ENCODE measurements at regions not wholly inside any gene's neighbourhood (a gene's known extent, or its start where the extent isn't known, plus 50 kb on each side); places are given as distances from the start of the nearest gene placed in this dataset.

- Mint-ChIP-seq H3K27ac (no peak overlapping the region), H3K27me3 (peaks cover 0 to 3% of the 10 kb centered on the region in 2 donors), H3K36me3 (no peaks in the 10 kb centered on the region), H3K9me3 (peaks cover 0 to 7% (median 0%) of the 10 kb centered on the region in 3 donors), H3K4me1 (no peaks in the 10 kb centered on the region), H3K4me3 (no peak overlapping the region)
- no peak overlapping the region for H3K4me3 ChIP-seq (ENCODE audit: control insufficient read depth in 1 of 2, extremely low read depth in 1 of 2, low read length in 1 of 2)
- no peaks in the 10 kb centered on the region for H3K36me3 ChIP-seq (ENCODE audit: control insufficient read depth in 2 of 2, extremely low read depth in 1 of 2, insufficient read depth in 1 of 2, low read length in 1 of 2)
- no peaks in the 10 kb centered on the region for H3K4me1 ChIP-seq (ENCODE audit: control insufficient read depth in 1 of 2, extremely low read depth in 1 of 2, insufficient read depth in 2 of 2, low read length in 2 of 2)
- ATAC-seq (replicated peaks in 1 of 4), result no peak
- POLR2A ChIA-PET, result no interaction called here
- DNase-seq, result no peak
- no CpG with 5 or more reads among the region's 3 CpGs for WGBS (ENCODE audit: insufficient coverage)
- CTCF ChIA-PET, result no interaction called here
- H3K9me3 ChIP-seq, result no peaks in the 10 kb centered on the region
- H3K27ac ChIP-seq (ENCODE audit: low read length), result no peak overlapping the region
- no peaks in the 10 kb centered on the region for H3K27me3 ChIP-seq (replicated peaks in 1 of 2; ENCODE audit: control insufficient read depth in 2 of 2, extremely low read depth in 1 of 2, insufficient read depth in 2 of 2, low read length in 1 of 2)
Measured at GRCh38 chr5:33343676-33344327, 97.0 kb upstream of the TARS1 start.

GRCh38 chr5:33346534-33346933 lies 94.2 kb upstream of the TARS1 start:
- no peaks in the 10 kb centered on the region for H3K27me3 ChIP-seq (replicated peaks in 1 of 2; ENCODE audit: control insufficient read depth in 2 of 2, extremely low read depth in 1 of 2, insufficient read depth in 2 of 2, low read length in 1 of 2)
- ChIA-PET POLR2A (no interaction called here), CTCF (no interaction called here)
- WGBS (ENCODE audit: insufficient coverage), result no CpG with 5 or more reads among the region's 1 CpG
- H3K36me3 ChIP-seq (ENCODE audit: control insufficient read depth in 2 of 2, extremely low read depth in 1 of 2, insufficient read depth in 1 of 2, low read length in 1 of 2), result no peaks in the 10 kb centered on the region
- Mint-ChIP-seq H3K4me1 (no peaks in the 10 kb centered on the region), H3K9me3 (peaks cover 0 to 13% (median 8%) of the 10 kb centered on the region in 3 donors), H3K4me3 (no peak overlapping the region), H3K36me3 (no peaks in the 10 kb centered on the region), H3K27ac (no peak overlapping the region), H3K27me3 (peaks cover 0 to 3% of the 10 kb centered on the region in 2 donors)
- H3K4me1 ChIP-seq (ENCODE audit: control insufficient read depth in 1 of 2, extremely low read depth in 1 of 2, insufficient read depth in 2 of 2, low read length in 2 of 2), result no peaks in the 10 kb centered on the region
- no peak overlapping the region for H3K4me3 ChIP-seq (ENCODE audit: control insufficient read depth in 1 of 2, extremely low read depth in 1 of 2, low read length in 1 of 2)
- H3K27ac ChIP-seq (ENCODE audit: low read length), result no peak overlapping the region
- H3K9me3 ChIP-seq, result no peaks in the 10 kb centered on the region
- no peak for ATAC-seq (replicated peaks in 1 of 4)
- DNase-seq, result no peak

- no peaks in the 10 kb centered on the region for H3K27me3 ChIP-seq (replicated peaks in 1 of 2; ENCODE audit: control insufficient read depth in 2 of 2, extremely low read depth in 1 of 2, insufficient read depth in 2 of 2, low read length in 1 of 2)
- CTCF ChIA-PET, result no interaction called here
- POLR2A ChIA-PET, result no interaction called here
- H3K9me3 ChIP-seq, result no peaks in the 10 kb centered on the region
- no CpG with 5 or more reads among the region's 1 CpG for WGBS (ENCODE audit: insufficient coverage)
- ATAC-seq (replicated peaks in 1 of 4) (no peak), DNase-seq (no peak)
- no peaks in the 10 kb centered on the region for H3K36me3 ChIP-seq (ENCODE audit: control insufficient read depth in 2 of 2, extremely low read depth in 1 of 2, insufficient read depth in 1 of 2, low read length in 1 of 2)
- H3K9me3 Mint-ChIP-seq, result peaks cover 3 to 5% (median 5%) of the 10 kb centered on the region in 3 donors
- no peak overlapping the region for H3K27ac Mint-ChIP-seq
- no peaks in the 10 kb centered on the region for H3K36me3 Mint-ChIP-seq
- no peak overlapping the region for H3K4me3 ChIP-seq (ENCODE audit: control insufficient read depth in 1 of 2, extremely low read depth in 1 of 2, low read length in 1 of 2)
- no peak overlapping the region for H3K27ac ChIP-seq (ENCODE audit: low read length)
- no peak overlapping the region for H3K4me3 Mint-ChIP-seq
- peaks cover 0 to 3% (median 2%) of the 10 kb centered on the region in 3 donors for H3K4me1 Mint-ChIP-seq
- H3K27me3 Mint-ChIP-seq, result peaks cover 2 to 11% of the 10 kb centered on the region in 2 donors
- no peaks in the 10 kb centered on the region for H3K4me1 ChIP-seq (ENCODE audit: control insufficient read depth in 1 of 2, extremely low read depth in 1 of 2, insufficient read depth in 2 of 2, low read length in 2 of 2)
Measured at GRCh38 chr5:33361781-33362180, 79.0 kb upstream of the TARS1 start.

GRCh38 chr5:33362915-33363314 lies 77.8 kb upstream of the TARS1 start:
- WGBS (ENCODE audit: insufficient coverage), result 100% methylated on average over 1 of the region's 4 CpGs
- Histone ChIP-seq H3K27me3 (replicated peaks in 1 of 2; ENCODE audit: control insufficient read depth in 2 of 2, extremely low read depth in 1 of 2, insufficient read depth in 2 of 2, low read length in 1 of 2) (no peaks in the 10 kb centered on the region), H3K9me3 (no peaks in the 10 kb centered on the region), H3K27ac (ENCODE audit: low read length) (no peak overlapping the region), H3K4me3 (ENCODE audit: control insufficient read depth in 1 of 2, extremely low read depth in 1 of 2, low read length in 1 of 2) (no peak overlapping the region), H3K36me3 (ENCODE audit: control insufficient read depth in 2 of 2, extremely low read depth in 1 of 2, insufficient read depth in 1 of 2, low read length in 1 of 2) (no peaks in the 10 kb centered on the region), H3K4me1 (ENCODE audit: control insufficient read depth in 1 of 2, extremely low read depth in 1 of 2, insufficient read depth in 2 of 2, low read length in 2 of 2) (no peaks in the 10 kb centered on the region)
- no peak for DNase-seq
- H3K27ac Mint-ChIP-seq, result no peak overlapping the region
- H3K4me3 Mint-ChIP-seq, result no peak overlapping the region
- no peak for ATAC-seq (replicated peaks in 1 of 4)
- peaks cover 0 to 3% (median 2%) of the 10 kb centered on the region in 3 donors for H3K4me1 Mint-ChIP-seq
- H3K36me3 Mint-ChIP-seq, result no peaks in the 10 kb centered on the region
- POLR2A ChIA-PET, result no interaction called here
- H3K9me3 Mint-ChIP-seq, result peaks cover 3 to 5% (median 5%) of the 10 kb centered on the region in 3 donors
- H3K27me3 Mint-ChIP-seq, result peaks cover 0 to 8% of the 10 kb centered on the region in 2 donors
- CTCF ChIA-PET, result no interaction called here

GRCh38 chr5:33363537-33363936 lies 77.2 kb upstream of the TARS1 start:
- H3K4me1 Mint-ChIP-seq, result peaks cover 0 to 3% (median 2%) of the 10 kb centered on the region in 3 donors
- Histone ChIP-seq H3K9me3 (no peaks in the 10 kb centered on the region), H3K27me3 (replicated peaks in 1 of 2; ENCODE audit: control insufficient read depth in 2 of 2, extremely low read depth in 1 of 2, insufficient read depth in 2 of 2, low read length in 1 of 2) (no peaks in the 10 kb centered on the region), H3K4me1 (ENCODE audit: control insufficient read depth in 1 of 2, extremely low read depth in 1 of 2, insufficient read depth in 2 of 2, low read length in 2 of 2) (no peaks in the 10 kb centered on the region), H3K4me3 (ENCODE audit: control insufficient read depth in 1 of 2, extremely low read depth in 1 of 2, low read length in 1 of 2) (no peak overlapping the region), H3K27ac (ENCODE audit: low read length) (no peak overlapping the region), H3K36me3 (ENCODE audit: control insufficient read depth in 2 of 2, extremely low read depth in 1 of 2, insufficient read depth in 1 of 2, low read length in 1 of 2) (no peaks in the 10 kb centered on the region)
- POLR2A ChIA-PET, result no interaction called here
- no peak overlapping the region for H3K27ac Mint-ChIP-seq
- CTCF ChIA-PET, result no interaction called here
- H3K9me3 Mint-ChIP-seq, result peaks cover 3 to 5% (median 5%) of the 10 kb centered on the region in 3 donors
- H3K4me3 Mint-ChIP-seq, result no peak overlapping the region
- no peak for ATAC-seq (replicated peaks in 1 of 4)
- no peaks in the 10 kb centered on the region for H3K36me3 Mint-ChIP-seq
- peaks cover 0 to 8% of the 10 kb centered on the region in 2 donors for H3K27me3 Mint-ChIP-seq
- 90% methylated on average over 2 of the region's 3 CpGs for WGBS (ENCODE audit: insufficient coverage)
- DNase-seq, result no peak

GRCh38 chr5:33364406-33364805 lies 76.4 kb upstream of the TARS1 start:
- Mint-ChIP-seq H3K27me3 (peaks cover 0 to 8% of the 10 kb centered on the region in 2 donors), H3K4me3 (no peak overlapping the region), H3K27ac (no peak overlapping the region), H3K36me3 (no peaks in the 10 kb centered on the region), H3K4me1 (peaks cover 0 to 3% (median 2%) of the 10 kb centered on the region in 3 donors), H3K9me3 (peaks cover 3 to 5% (median 5%) of the 10 kb centered on the region in 3 donors)
- no peak for DNase-seq
- no CpG with 5 or more reads among the region's 2 CpGs for WGBS (ENCODE audit: insufficient coverage)
- ATAC-seq (replicated peaks in 1 of 4), result no peak
- no peak overlapping the region for H3K4me3 ChIP-seq (ENCODE audit: control insufficient read depth in 1 of 2, extremely low read depth in 1 of 2, low read length in 1 of 2)
- no peaks in the 10 kb centered on the region for H3K27me3 ChIP-seq (replicated peaks in 1 of 2; ENCODE audit: control insufficient read depth in 2 of 2, extremely low read depth in 1 of 2, insufficient read depth in 2 of 2, low read length in 1 of 2)
- no peaks in the 10 kb centered on the region for H3K9me3 ChIP-seq
- H3K4me1 ChIP-seq (ENCODE audit: control insufficient read depth in 1 of 2, extremely low read depth in 1 of 2, insufficient read depth in 2 of 2, low read length in 2 of 2), result no peaks in the 10 kb centered on the region
- ChIA-PET POLR2A (no interaction called here), CTCF (no interaction called here)
- H3K27ac ChIP-seq (ENCODE audit: low read length), result no peak overlapping the region
- H3K36me3 ChIP-seq (ENCODE audit: control insufficient read depth in 2 of 2, extremely low read depth in 1 of 2, insufficient read depth in 1 of 2, low read length in 1 of 2), result no peaks in the 10 kb centered on the region

- WGBS (ENCODE audit: insufficient coverage), result 30% methylated on average over 1 of the region's 3 CpGs
- ChIA-PET CTCF (no interaction called here), POLR2A (no interaction called here)
- Mint-ChIP-seq H3K36me3 (no peaks in the 10 kb centered on the region), H3K4me3 (no peak overlapping the region), H3K27ac (no peak overlapping the region), H3K4me1 (peaks cover 0 to 3% (median 2%) of the 10 kb centered on the region in 3 donors), H3K27me3 (peaks cover 0 to 9% of the 10 kb centered on the region in 2 donors), H3K9me3 (no peaks in the 10 kb centered on the region)
- Histone ChIP-seq H3K4me1 (ENCODE audit: control insufficient read depth in 1 of 2, extremely low read depth in 1 of 2, insufficient read depth in 2 of 2, low read length in 2 of 2) (no peaks in the 10 kb centered on the region), H3K4me3 (ENCODE audit: control insufficient read depth in 1 of 2, extremely low read depth in 1 of 2, low read length in 1 of 2) (no peak overlapping the region), H3K9me3 (no peaks in the 10 kb centered on the region), H3K36me3 (ENCODE audit: control insufficient read depth in 2 of 2, extremely low read depth in 1 of 2, insufficient read depth in 1 of 2, low read length in 1 of 2) (no peaks in the 10 kb centered on the region), H3K27me3 (replicated peaks in 1 of 2; ENCODE audit: control insufficient read depth in 2 of 2, extremely low read depth in 1 of 2, insufficient read depth in 2 of 2, low read length in 1 of 2) (no peaks in the 10 kb centered on the region), H3K27ac (ENCODE audit: low read length) (no peak overlapping the region)
- DNase-seq (no peak), ATAC-seq (replicated peaks in 1 of 4) (no peak)
Measured at GRCh38 chr5:33367416-33367815, 73.3 kb upstream of the TARS1 start.

Data from T-cell (primary cell).